Erythroblast (primary cell): ENCODE measurements at regions not wholly inside any gene's neighbourhood (a gene's known extent, or its start where the extent isn't known, plus 50 kb on each side); places are given as distances from the start of the nearest gene placed in this dataset.

Source experiments
- GATA1 ChIP-seq: IDR thresholded peaks from 2 replicates; pipeline ENCODE4 v1.6.1; 2011; ENCODE audit warnings: low read depth, mild to moderate bottlenecking, control low read depth, low read length, moderate library complexity
- POLR2A ChIP-seq: IDR thresholded peaks from 2 replicates; pipeline ENCODE4 v1.6.1; 2011; ENCODE audit warnings: mild to moderate bottlenecking, low read length

GRCh38 chr15:96678386-96678785 lies 347.9 kb downstream of the NR2F2 start:
- TF ChIP-seq POLR2A (no peak), GATA1 (no peak)
